DOHH2 (cell line): ENCODE measurements at regions not wholly inside any gene's neighbourhood (a gene's known extent, or its start where the extent isn't known, plus 50 kb on each side); places are given as distances from the start of the nearest gene placed in this dataset.

Source experiments
- H3F3A ChIP-seq: fragments of 200-600 bp; sonication (generic), shearing (Covaris generic); 2 replicates; pipeline ENCODE4 v1.6.0; 2016; ENCODE audit warnings: antibody characterized with exemption, mild to moderate bottlenecking; ENCODE audit not compliant: control insufficient read depth, insufficient read depth
- H3K27ac ChIP-seq: fragments of 200-600 bp; sonication (generic); 2 replicates; pipeline ENCODE4 v1.5.1; 2014; ENCODE audit warnings: low read depth, mild to moderate bottlenecking, low read length, moderate library complexity
- H3K27me3 ChIP-seq: fragments of 200-600 bp; sonication (generic); 2 replicates; pipeline ENCODE4 v1.6.1; 2014; ENCODE audit warnings: mild to moderate bottlenecking, low read length, mixed read lengths; ENCODE audit not compliant: control insufficient read depth
- H3K36me3 ChIP-seq: fragments of 200-600 bp; sonication (generic); 2 replicates; pipeline ENCODE4 v1.6.1; 2014; ENCODE audit warnings: mild to moderate bottlenecking, low read length, moderate library complexity, mixed read lengths; ENCODE audit not compliant: control insufficient read depth
- H3K4me1 ChIP-seq: fragments of 200-600 bp; sonication (generic); 2 replicates; pipeline ENCODE4 v1.6.1; 2014; ENCODE audit warnings: mild to moderate bottlenecking, low read length, mixed read lengths; ENCODE audit not compliant: control insufficient read depth
- H3K4me2 ChIP-seq: fragments of 200-600 bp; sonication (generic); 2 replicates; pipeline ENCODE4 v1.6.0; 2014; ENCODE audit warnings: mild to moderate bottlenecking, low read length, moderate library complexity
- H3K4me3 ChIP-seq: fragments of 200-600 bp; sonication (generic); 2 replicates; pipeline ENCODE4 v1.5.1; 2014; ENCODE audit warnings: mild to moderate bottlenecking, low read length, mixed read lengths
- H3K79me2 ChIP-seq: fragments of 200-600 bp; sonication (generic); 2 replicates; pipeline ENCODE4 v1.6.1; 2014; ENCODE audit warnings: mild to moderate bottlenecking, low read length, mixed read lengths; ENCODE audit not compliant: control insufficient read depth
- H3K9me2 ChIP-seq: fragments of 200-600 bp; sonication (generic); replicated peaks from 2 replicates; pipeline ENCODE4 v1.6.1; 2014; ENCODE audit warnings: mild to moderate bottlenecking, low read length, mixed read lengths; ENCODE audit not compliant: control insufficient read depth
- H3K9me3 ChIP-seq: fragments of 200-600 bp; sonication (generic); 2 replicates; pipeline ENCODE4 v1.6.1; 2014; ENCODE audit warnings: antibody characterized with exemption, low read length, mixed read lengths; ENCODE audit not compliant: control insufficient read depth, insufficient read depth
- H4K20me1 ChIP-seq: fragments of 200-600 bp; sonication (generic); 2 replicates; pipeline ENCODE4 v1.6.0; 2014; ENCODE audit warnings: low read depth, mild to moderate bottlenecking, antibody characterized with exemption, low read length, moderate library complexity; ENCODE audit not compliant: control insufficient read depth, insufficient read depth
- EZH2phosphoT487 ChIP-seq: fragments of 200-600 bp; sonication (generic); IDR thresholded peaks from 2 replicates; pipeline ENCODE4 v1.6.1; 2017; ENCODE audit warnings: borderline replicate concordance, mild to moderate bottlenecking, antibody characterized with exemption, low read length, moderate library complexity, mixed read lengths
- TF ChIP-seq, protein P1 (sequence below): fragments of 200-600 bp; sonication (generic); IDR thresholded peaks from one replicate; pipeline ENCODE4 v1.5.1; 2014; ENCODE audit warnings: antibody characterized with exemption, mild to moderate bottlenecking, low read depth, low read length; ENCODE audit not compliant: poor library complexity, severe bottlenecking

DNA sequence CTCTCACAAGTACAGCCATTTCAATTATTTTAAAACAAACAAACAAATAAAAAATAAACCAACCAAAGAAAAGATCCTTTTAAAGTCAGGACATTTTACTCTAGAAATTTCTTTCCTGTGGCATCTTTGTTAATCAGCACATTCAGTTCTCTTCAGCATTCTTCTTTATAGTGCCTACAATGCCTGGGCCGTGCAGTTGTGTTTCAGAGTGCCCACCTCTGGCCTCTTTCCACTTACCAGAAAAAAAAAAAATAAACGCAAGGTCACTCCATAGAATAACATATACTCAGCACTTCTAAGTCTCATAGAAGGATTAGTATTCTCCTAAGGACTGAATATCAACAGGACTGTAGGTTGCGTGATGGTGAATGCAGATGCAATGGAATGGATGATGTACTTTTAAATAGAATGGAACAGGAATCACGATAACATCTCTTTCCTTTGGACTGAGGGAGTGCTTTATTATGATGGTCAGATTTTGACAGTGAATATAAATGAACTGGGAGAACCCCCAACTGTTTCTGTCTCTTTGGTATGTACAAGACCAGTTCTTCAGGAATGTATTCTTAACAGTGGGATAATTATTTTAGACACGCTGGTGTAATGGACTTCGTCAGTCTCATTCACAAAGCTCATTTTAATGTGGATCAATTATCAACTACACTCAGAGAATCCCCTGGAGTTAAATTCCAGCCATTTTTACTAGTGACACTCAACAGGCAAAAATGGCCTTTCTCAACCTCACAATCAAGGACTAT lies 125.0 kb upstream of the NBEA start:
- H3K9me3 ChIP-seq, result peaks cover 4% of the 10 kb centered on the region; the same call in 1 of the 2 replicates
- no peak overlapping the region for H3K4me2 ChIP-seq
- H3K9me2 ChIP-seq, result no peaks in the 10 kb centered on the region
- no peak overlapping the region for H3K4me3 ChIP-seq
- H4K20me1 ChIP-seq, result no peaks in the 10 kb centered on the region
- no peaks in the 10 kb centered on the region for H3F3A ChIP-seq
- H3K79me2 ChIP-seq, result no peaks in the 10 kb centered on the region
- H3K36me3 ChIP-seq, result no peaks in the 10 kb centered on the region
- no peak overlapping the region for H3K27ac ChIP-seq
- TF ChIP-seq EZH2phosphoT487, result no peak
- H3K27me3 ChIP-seq, result no peaks in the 10 kb centered on the region
- no peaks in the 10 kb centered on the region for H3K4me1 ChIP-seq

DNA sequence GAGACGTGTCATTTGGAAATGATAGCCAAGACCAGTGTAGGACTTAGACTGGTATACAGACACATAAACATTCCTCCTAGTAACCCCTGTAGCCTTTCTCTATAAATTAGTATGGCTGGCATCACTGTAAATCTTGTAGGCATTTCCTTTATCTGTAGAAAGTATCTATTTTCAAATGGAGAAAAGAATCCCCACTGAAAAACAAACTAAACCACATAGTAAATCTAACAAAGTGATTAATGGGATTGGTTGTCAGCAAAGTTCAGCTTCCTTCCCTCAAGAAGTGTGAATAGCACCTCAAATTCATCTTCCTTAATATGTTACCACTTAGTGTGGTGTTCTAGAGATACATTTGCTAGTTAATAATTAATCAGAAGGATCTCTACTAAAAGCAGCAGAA lies 119.4 kb upstream of the NBEA start:
- TF ChIP-seq, protein P1, sequence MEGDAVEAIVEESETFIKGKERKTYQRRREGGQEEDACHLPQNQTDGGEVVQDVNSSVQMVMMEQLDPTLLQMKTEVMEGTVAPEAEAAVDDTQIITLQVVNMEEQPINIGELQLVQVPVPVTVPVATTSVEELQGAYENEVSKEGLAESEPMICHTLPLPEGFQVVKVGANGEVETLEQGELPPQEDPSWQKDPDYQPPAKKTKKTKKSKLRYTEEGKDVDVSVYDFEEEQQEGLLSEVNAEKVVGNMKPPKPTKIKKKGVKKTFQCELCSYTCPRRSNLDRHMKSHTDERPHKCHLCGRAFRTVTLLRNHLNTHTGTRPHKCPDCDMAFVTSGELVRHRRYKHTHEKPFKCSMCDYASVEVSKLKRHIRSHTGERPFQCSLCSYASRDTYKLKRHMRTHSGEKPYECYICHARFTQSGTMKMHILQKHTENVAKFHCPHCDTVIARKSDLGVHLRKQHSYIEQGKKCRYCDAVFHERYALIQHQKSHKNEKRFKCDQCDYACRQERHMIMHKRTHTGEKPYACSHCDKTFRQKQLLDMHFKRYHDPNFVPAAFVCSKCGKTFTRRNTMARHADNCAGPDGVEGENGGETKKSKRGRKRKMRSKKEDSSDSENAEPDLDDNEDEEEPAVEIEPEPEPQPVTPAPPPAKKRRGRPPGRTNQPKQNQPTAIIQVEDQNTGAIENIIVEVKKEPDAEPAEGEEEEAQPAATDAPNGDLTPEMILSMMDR, result no peak
- TF ChIP-seq EZH2phosphoT487, result no peak
- Histone ChIP-seq H3K4me2 (no peak overlapping the region), H3K36me3 (no peaks in the 10 kb centered on the region), H3K9me3 (no peaks in the 10 kb centered on the region), H3F3A (no peaks in the 10 kb centered on the region), H3K9me2 (no peaks in the 10 kb centered on the region; the same call in 1 of the 2 replicates), H3K27ac (no peak overlapping the region), H4K20me1 (no peaks in the 10 kb centered on the region), H3K4me3 (no peak overlapping the region), H3K27me3 (no peaks in the 10 kb centered on the region), H3K79me2 (no peaks in the 10 kb centered on the region), H3K4me1 (no peaks in the 10 kb centered on the region)

DNA sequence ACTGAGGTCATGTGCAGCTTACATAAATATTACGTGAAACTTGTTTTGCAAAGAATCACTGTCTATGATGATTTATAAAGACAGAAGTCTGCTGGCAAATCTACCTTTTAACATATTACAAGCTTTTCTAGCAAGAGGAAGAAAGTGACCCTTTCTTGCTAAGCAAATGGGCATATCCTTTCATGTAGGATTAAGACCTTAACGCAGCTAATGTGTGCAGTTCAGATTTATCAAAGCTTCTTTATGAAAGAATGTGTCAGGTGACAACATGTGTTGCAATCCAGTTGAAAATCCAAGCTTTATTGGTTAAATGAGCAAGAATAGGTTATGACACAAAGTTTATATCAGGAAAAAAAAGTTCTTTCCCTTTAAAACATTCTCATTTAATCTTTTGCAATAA lies 115.6 kb upstream of the NBEA start:
- no peak overlapping the region for H3K4me3 ChIP-seq
- H3K4me1 ChIP-seq, result no peaks in the 10 kb centered on the region
- no peaks in the 10 kb centered on the region for H3K9me3 ChIP-seq
- no peaks in the 10 kb centered on the region for H3K79me2 ChIP-seq
- no peak overlapping the region for H3K27ac ChIP-seq
- no peaks in the 10 kb centered on the region; the same call in 1 of the 2 replicates for H3K9me2 ChIP-seq
- no peaks in the 10 kb centered on the region for H3K36me3 ChIP-seq
- H3F3A ChIP-seq, result no peaks in the 10 kb centered on the region
- no peaks in the 10 kb centered on the region for H4K20me1 ChIP-seq
- no peak for TF ChIP-seq EZH2phosphoT487
- TF ChIP-seq, protein P1, result no peak
- no peaks in the 10 kb centered on the region for H3K27me3 ChIP-seq
- H3K4me2 ChIP-seq, result no peak overlapping the region

DNA sequence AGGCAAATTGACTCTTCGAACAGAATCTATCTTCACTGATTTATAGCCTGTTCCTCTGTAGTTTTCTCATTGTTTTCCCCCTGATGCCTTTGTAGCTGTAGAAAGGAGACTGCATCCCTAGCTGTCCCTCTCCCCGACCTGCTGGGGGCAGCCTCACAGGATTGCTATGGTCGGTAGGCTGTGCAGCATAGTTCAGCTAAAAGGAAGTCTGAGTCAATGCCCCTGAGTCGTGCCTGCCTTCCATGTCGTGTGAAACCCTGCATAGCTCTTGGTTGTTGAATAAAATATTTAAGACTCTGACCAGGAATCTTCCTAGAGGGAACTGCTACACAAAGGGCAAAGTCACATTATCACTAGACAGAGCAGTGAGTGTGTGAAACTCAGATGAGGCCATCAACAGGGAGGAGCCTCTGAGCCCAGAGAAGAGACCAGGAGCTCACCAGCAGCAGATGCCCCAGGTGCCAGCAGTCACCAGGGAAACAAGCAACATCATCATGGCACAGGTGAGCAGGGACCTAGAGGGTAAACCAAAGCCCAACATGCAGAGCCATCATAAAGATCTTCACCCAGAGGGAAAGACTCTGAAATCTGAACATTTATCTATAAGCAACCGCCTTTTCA lies 108.4 kb upstream of the NBEA start:
- no peaks in the 10 kb centered on the region for H3K36me3 ChIP-seq
- H3K4me2 ChIP-seq, result no peak overlapping the region
- no peaks in the 10 kb centered on the region for H3K9me2 ChIP-seq
- H3K4me3 ChIP-seq, result no peak overlapping the region
- TF ChIP-seq, protein P1, result peak; percentile 18
- no peak for TF ChIP-seq EZH2phosphoT487
- H3K79me2 ChIP-seq, result no peaks in the 10 kb centered on the region
- no peak overlapping the region for H3K27ac ChIP-seq
- H3F3A ChIP-seq, result no peaks in the 10 kb centered on the region
- H3K4me1 ChIP-seq, result no peaks in the 10 kb centered on the region
- H3K27me3 ChIP-seq, result no peaks in the 10 kb centered on the region
- H3K9me3 ChIP-seq, result peaks cover 3% of the 10 kb centered on the region; the same call in 1 of the 2 replicates
- H4K20me1 ChIP-seq, result no peaks in the 10 kb centered on the region
